Glutamatergic neuron (in vitro differentiated cells): ENCODE measurements at regions not wholly inside any gene's neighbourhood (a gene's known extent, or its start where the extent isn't known, plus 50 kb on each side); places are given as distances from the start of the nearest gene placed in this dataset.

Experiments used
- DNase-seq: peaks from one replicate; pipeline ENCODE4 v3.0.0; 2022
- H3K27ac Mint-ChIP-seq: one replicate; pipeline ENCODE4 v1.8.0; 2020; ENCODE audit warnings: mild to moderate bottlenecking, mixed read lengths, inconsistent platforms; ENCODE audit not compliant: unreplicated experiment
- H3K27me3 Mint-ChIP-seq: one replicate; pipeline ENCODE4 v1.8.0; 2020; ENCODE audit warnings: mild to moderate bottlenecking, moderate library complexity, mixed read lengths, inconsistent platforms; ENCODE audit not compliant: unreplicated experiment
- H3K36me3 Mint-ChIP-seq: one replicate; pipeline ENCODE4 v1.8.0; 2020; ENCODE audit warnings: mild to moderate bottlenecking, mixed read lengths, inconsistent platforms; ENCODE audit not compliant: unreplicated experiment
- H3K4me1 Mint-ChIP-seq: one replicate; pipeline ENCODE4 v1.8.0; 2020; ENCODE audit warnings: mild to moderate bottlenecking, low read depth, mixed read lengths, inconsistent platforms; ENCODE audit not compliant: unreplicated experiment
- H3K4me3 Mint-ChIP-seq: one replicate; pipeline ENCODE4 v1.8.0; 2020; ENCODE audit warnings: mild to moderate bottlenecking, mixed read lengths, inconsistent platforms; ENCODE audit not compliant: unreplicated experiment
- H3K9me3 Mint-ChIP-seq: one replicate; pipeline ENCODE4 v1.8.0; 2020; ENCODE audit warnings: mild to moderate bottlenecking, moderate library complexity, mixed read lengths, inconsistent platforms; ENCODE audit not compliant: unreplicated experiment
- TF ChIP-seq, protein P1 (sequence below): fragments of 200-600 bp; sonication (generic); IDR thresholded peaks from one replicate; pipeline ENCODE4 v1.5.0; 2021; ENCODE audit not compliant: partially characterized antibody, unreplicated experiment

- TF ChIP-seq, protein P1, sequence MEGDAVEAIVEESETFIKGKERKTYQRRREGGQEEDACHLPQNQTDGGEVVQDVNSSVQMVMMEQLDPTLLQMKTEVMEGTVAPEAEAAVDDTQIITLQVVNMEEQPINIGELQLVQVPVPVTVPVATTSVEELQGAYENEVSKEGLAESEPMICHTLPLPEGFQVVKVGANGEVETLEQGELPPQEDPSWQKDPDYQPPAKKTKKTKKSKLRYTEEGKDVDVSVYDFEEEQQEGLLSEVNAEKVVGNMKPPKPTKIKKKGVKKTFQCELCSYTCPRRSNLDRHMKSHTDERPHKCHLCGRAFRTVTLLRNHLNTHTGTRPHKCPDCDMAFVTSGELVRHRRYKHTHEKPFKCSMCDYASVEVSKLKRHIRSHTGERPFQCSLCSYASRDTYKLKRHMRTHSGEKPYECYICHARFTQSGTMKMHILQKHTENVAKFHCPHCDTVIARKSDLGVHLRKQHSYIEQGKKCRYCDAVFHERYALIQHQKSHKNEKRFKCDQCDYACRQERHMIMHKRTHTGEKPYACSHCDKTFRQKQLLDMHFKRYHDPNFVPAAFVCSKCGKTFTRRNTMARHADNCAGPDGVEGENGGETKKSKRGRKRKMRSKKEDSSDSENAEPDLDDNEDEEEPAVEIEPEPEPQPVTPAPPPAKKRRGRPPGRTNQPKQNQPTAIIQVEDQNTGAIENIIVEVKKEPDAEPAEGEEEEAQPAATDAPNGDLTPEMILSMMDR, result no peak
- no peaks in the 10 kb centered on the region for H3K4me1 Mint-ChIP-seq
- H3K36me3 Mint-ChIP-seq, result no peaks in the 10 kb centered on the region
- peaks cover 2% of the 10 kb centered on the region for H3K9me3 Mint-ChIP-seq
- no peak overlapping the region for H3K4me3 Mint-ChIP-seq
- no peak for DNase-seq
- H3K27me3 Mint-ChIP-seq, result no peaks in the 10 kb centered on the region
- H3K27ac Mint-ChIP-seq, result no peak overlapping the region
These were observed 245.5 kb downstream of the ATP23 start for GRCh38 chr12:58186914-58187313.

GRCh38 chr12:58189030-58189429, 247.7 kb downstream of the ATP23 start:
- Mint-ChIP-seq H3K4me1 (no peaks in the 10 kb centered on the region), H3K9me3 (peaks cover 1% of the 10 kb centered on the region), H3K4me3 (no peak overlapping the region), H3K27ac (no peak overlapping the region), H3K27me3 (no peaks in the 10 kb centered on the region), H3K36me3 (no peaks in the 10 kb centered on the region)
- TF ChIP-seq, protein P1, result no peak
- DNase-seq, result no peak

DNA sequence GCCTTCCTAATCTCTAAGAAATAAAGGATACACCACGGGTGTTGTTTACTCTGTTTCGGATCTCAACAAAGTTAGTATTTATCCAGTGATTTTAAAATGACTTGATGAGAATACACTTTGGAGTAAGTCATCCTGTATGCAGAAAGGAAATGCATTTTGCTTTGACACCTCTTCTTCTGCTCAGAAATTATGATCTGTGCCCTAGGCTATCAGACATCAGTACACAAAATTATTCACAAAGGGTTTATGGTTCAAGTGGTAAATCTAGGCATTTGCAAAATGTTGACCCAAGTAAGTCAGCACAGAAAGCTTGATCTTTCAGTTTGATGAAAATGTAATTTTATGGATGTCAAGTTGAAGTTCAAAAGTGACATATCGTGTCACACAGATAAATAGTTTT, 248.5 kb downstream of the ATP23 start:
- no peak overlapping the region for H3K4me3 Mint-ChIP-seq
- no peaks in the 10 kb centered on the region for H3K27me3 Mint-ChIP-seq
- H3K9me3 Mint-ChIP-seq, result peaks cover 1% of the 10 kb centered on the region
- TF ChIP-seq, protein P1, result no peak
- no peaks in the 10 kb centered on the region for H3K4me1 Mint-ChIP-seq
- no peak for DNase-seq
- no peak overlapping the region for H3K27ac Mint-ChIP-seq
- no peaks in the 10 kb centered on the region for H3K36me3 Mint-ChIP-seq

- Mint-ChIP-seq H3K9me3 (peaks cover 1% of the 10 kb centered on the region), H3K27ac (no peak overlapping the region), H3K4me1 (no peaks in the 10 kb centered on the region), H3K36me3 (no peaks in the 10 kb centered on the region), H3K4me3 (no peak overlapping the region), H3K27me3 (no peaks in the 10 kb centered on the region)
- DNase-seq, result no peak
- TF ChIP-seq, protein P1, result no peak
These were observed 249.3 kb downstream of the ATP23 start for GRCh38 chr12:58190618-58191017.

DNA sequence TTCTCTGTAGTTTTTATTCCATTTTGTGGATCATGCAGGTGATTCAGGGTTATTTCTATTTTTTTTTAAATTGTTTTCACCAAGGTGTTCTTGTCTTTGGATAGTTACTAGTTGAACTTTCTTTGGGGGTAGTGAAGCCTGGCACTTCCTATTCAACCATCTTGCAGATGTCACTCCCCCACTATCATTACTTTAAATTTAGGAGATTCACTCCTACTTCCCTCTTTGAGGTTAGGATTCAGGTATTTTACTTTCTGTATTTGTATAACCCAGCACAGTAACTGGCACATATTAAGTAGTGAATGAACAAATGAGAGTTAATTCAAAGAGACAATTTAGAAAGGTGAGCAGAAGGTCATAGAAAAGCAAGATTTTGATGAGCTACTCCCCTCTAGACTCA, 255.6 kb downstream of the ATP23 start:
- H3K27ac Mint-ChIP-seq, result no peak overlapping the region
- no peaks in the 10 kb centered on the region for H3K27me3 Mint-ChIP-seq
- TF ChIP-seq, protein P1, result no peak
- H3K9me3 Mint-ChIP-seq, result peaks cover 4% of the 10 kb centered on the region
- DNase-seq, result no peak
- no peaks in the 10 kb centered on the region for H3K4me1 Mint-ChIP-seq
- no peak overlapping the region for H3K4me3 Mint-ChIP-seq
- H3K36me3 Mint-ChIP-seq, result no peaks in the 10 kb centered on the region
